GM21529 (cell line): ENCODE measurements at regions not wholly inside any gene's neighbourhood (a gene's known extent, or its start where the extent isn't known, plus 50 kb on each side); places are given as distances from the start of the nearest gene placed in this dataset.

ENCODE experiments used
- ATAC-seq: cut with Tn5 transposase; IDR thresholded peaks from one replicate; pipeline ENCODE4 v1.9.1; 2021; ENCODE audit not compliant: unreplicated experiment

GRCh38 chr3:6074952-6075351, 786.0 kb upstream of the GRM7 start:
- no peak for ATAC-seq

GRCh38 chr3:6078436-6078835, 782.5 kb upstream of the GRM7 start:
- ATAC-seq: no peak

- no peak for ATAC-seq
Observed at GRCh38 chr3:6079011-6079410, 781.9 kb upstream of the GRM7 start.

GRCh38 chr3:6079561-6080179, 781.2 kb upstream of the GRM7 start:
- no peak for ATAC-seq

GRCh38 chr3:6088433-6088832, 772.5 kb upstream of the GRM7 start:
- ATAC-seq: no peak

- ATAC-seq: no peak
Observed at GRCh38 chr3:6089780-6090179, 771.1 kb upstream of the GRM7 start.

- ATAC-seq: no peak
Observed at GRCh38 chr3:6091262-6091661, 769.7 kb upstream of the GRM7 start.

- ATAC-seq: no peak
Observed at GRCh38 chr3:6095006-6095405, 765.9 kb upstream of the GRM7 start.

GRCh38 chr3:6097021-6097420, 763.9 kb upstream of the GRM7 start:
- ATAC-seq: no peak

GRCh38 chr3:6097556-6097955, 763.4 kb upstream of the GRM7 start:
- no peak for ATAC-seq

- ATAC-seq: no peak
Observed at GRCh38 chr3:6098516-6099157, 762.3 kb upstream of the GRM7 start.

GRCh38 chr3:6099458-6100075, 761.3 kb upstream of the GRM7 start:
- ATAC-seq: no peak

GRCh38 chr3:6105187-6105586, 755.7 kb upstream of the GRM7 start:
- no peak for ATAC-seq

GRCh38 chr3:6108957-6109356, 752.0 kb upstream of the GRM7 start:
- ATAC-seq: no peak

- ATAC-seq: no peak
Observed at GRCh38 chr3:6110451-6110850, 750.5 kb upstream of the GRM7 start.

- no peak for ATAC-seq
Observed at GRCh38 chr3:6112546-6112945, 748.4 kb upstream of the GRM7 start.

GRCh38 chr3:6113338-6113737, 747.6 kb upstream of the GRM7 start:
- no peak for ATAC-seq

GRCh38 chr3:6119367-6119766, 741.5 kb upstream of the GRM7 start:
- no peak for ATAC-seq

GRCh38 chr3:6120786-6121185, 740.1 kb upstream of the GRM7 start:
- no peak for ATAC-seq

GRCh38 chr3:6124875-6125274, 736.0 kb upstream of the GRM7 start:
- no peak for ATAC-seq

GRCh38 chr3:6125520-6125919, 735.4 kb upstream of the GRM7 start:
- no peak for ATAC-seq

- ATAC-seq: no peak
Observed at GRCh38 chr3:6132684-6133432, 728.1 kb upstream of the GRM7 start.
